Myocyte (in vitro differentiated cells): ENCODE measurements at regions not wholly inside any gene's neighbourhood (a gene's known extent, or its start where the extent isn't known, plus 50 kb on each side); places are given as distances from the start of the nearest gene placed in this dataset.
"Not testable (repeated sequence)": the region's sequence is repeated elsewhere in the genome, so short reads cannot be mapped to it uniquely, and the experiment has no call there.

ENCODE experiments used
- DNase-seq: peaks from one replicate; pipeline ENCODE4 v3.0.0-alpha.2; 2012; ENCODE audit warnings: low read depth

GRCh38 chr7:9919-10318, 182.5 kb upstream of the FAM20C start:
- DNase-seq = not testable (repeated sequence)

GRCh38 chr7:32565-33280, 159.6 kb upstream of the FAM20C start:
- DNase-seq = not testable (repeated sequence)

DNA sequence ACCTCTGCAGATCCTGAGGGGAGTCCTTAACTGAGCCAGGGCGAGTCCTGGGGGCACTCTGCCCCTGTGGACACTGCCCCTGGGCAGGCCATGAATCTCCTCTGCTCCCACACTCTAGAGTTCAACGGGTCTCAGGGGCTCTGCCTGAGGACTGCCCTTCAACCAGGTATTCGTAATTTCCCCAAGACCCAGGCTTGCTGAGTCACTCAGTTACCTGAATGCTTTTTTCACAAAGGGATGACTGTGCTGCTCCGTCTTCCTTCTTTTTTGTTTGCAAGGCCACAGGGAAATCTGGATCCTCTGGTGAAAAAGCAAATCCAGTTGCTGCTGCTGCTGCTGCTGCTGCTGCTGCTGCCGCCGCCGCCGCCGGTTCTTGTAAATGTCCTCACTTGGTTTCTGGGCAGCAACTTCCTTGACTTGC, 157.2 kb upstream of the FAM20C start:
- DNase-seq = not testable (repeated sequence)

GRCh38 chr7:36539-36938, 155.8 kb upstream of the FAM20C start:
- DNase-seq = not testable (repeated sequence)

DNA sequence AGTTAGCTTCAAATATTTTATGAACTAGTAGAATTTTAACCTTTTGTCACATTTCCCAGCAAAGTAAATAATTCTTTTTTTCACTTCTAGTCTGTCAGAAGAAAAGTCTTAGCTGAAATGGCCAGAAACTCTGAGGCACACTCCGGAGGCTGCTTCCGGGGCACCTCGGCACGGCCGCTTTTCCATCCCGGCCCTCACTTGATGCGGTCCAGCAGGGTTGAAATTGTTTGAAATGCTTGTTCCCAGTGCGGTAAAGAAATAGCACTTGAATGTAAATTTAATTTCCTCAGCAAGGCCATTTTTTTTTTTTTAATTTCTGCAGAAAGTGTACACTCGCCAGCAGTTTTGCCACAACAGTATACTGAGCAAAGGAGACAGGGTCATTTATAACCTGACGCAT, 154.7 kb upstream of the FAM20C start:
- DNase-seq = not testable (repeated sequence)

GRCh38 chr7:38444-38843, 153.9 kb upstream of the FAM20C start:
- not testable (repeated sequence) for DNase-seq

DNA sequence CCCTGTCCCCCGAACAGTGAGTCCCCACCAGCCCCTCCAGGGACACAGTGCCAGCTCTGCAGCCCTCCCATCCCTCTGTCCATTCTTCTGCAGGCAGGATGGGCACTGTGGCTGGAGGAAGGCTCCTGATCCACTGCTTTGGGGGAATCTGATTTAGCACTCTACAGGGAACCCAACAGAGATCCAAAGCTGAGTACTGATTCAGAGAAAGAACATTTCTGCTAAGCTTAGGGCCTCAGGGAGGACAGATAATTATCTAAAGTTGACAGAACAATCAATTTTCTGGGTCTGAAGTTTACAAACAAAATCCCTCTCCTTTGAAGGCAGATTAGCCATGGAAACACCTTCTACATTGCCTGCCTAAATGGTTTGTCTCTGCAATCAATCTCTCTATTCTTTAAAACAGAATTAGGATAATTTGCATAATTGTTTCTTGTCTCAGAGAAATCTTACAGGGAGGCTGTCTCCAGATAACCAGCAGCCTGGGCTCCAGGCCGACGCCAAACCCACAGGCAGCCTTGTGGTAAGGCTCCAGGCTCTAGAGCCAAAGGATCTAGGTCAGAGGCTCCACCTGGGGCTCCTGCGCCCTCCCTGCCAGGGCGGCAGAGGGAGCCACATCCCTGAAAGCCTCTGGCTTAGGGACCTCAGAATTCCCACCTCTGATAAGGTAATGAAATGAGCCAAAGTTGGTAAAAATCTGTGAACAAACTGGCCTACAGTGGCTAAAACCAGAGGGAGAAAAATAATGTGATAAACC, 152.2 kb upstream of the FAM20C start:
- DNase-seq = peak; percentile 53

- no peak for DNase-seq
Observed at GRCh38 chr7:40799-41750, 151.3 kb upstream of the FAM20C start.

DNA sequence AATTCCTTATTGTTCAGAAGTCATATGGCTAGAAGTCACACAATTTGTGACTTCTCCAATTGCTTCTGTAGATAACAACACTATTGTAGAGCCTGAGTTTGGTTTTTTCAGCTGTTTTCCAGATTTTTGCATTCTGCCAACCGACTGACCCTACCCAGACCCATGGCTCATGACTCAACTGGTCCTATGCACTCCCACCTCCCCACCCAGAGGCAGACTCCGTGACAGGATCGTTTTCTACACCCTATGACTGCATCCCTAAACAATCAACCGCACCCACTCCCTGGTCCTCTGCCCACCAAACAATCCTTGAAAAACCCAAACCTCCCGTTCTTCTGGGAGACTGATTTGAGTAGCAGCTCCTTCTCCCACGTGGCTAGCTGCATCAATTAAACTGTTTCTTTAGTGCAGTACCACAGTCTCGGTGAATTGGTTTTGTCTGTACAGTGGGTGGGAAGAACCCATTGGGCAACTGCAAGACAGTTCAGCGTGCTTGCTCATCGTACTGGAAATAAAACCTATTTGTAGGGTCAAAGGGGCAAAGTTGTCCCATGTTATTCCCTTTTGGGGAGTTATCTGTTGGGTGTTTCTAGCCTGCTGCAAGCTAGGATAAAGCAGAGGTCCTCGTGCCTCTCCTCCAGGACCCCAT, 150.3 kb upstream of the FAM20C start:
- DNase-seq = peak; percentile 46

DNA sequence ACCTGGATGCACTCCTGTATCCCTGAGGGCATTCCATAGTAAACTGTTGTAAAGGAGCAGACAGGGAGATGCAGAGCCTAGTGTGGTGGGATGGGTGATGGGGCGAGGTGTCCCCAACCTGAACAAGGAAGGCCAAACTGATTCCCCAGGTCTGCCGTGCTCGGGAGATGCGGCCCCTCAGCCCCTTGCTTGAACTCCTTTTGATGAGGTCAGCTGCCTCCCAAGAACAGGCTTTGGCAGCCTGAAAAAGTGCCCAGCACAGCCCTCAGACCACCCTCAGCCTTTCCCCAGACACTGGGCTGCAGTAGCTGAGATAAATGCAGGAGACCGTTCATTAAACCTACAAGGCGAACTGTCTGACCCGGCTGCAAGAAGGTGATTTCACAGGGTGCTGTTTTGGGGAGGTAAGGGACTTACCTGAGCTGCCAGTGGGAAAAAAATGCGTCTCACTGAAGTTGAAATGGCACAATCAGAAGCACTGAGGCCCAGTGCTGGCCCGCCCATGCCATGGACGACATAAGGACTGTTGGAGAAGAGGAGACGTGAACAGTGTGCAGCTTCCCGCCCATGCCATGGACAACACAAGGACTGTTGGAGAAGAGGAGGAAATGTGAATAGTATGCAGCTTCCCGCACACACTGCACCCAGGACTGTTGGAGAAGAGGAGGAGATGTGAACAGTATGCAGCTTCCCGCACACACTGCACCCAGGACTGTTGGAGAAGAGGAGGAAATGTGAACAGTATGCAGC, 148.4 kb upstream of the FAM20C start:
- no peak for DNase-seq

GRCh38 chr7:44541-44896, 147.9 kb upstream of the FAM20C start:
- DNase-seq = no peak

DNA sequence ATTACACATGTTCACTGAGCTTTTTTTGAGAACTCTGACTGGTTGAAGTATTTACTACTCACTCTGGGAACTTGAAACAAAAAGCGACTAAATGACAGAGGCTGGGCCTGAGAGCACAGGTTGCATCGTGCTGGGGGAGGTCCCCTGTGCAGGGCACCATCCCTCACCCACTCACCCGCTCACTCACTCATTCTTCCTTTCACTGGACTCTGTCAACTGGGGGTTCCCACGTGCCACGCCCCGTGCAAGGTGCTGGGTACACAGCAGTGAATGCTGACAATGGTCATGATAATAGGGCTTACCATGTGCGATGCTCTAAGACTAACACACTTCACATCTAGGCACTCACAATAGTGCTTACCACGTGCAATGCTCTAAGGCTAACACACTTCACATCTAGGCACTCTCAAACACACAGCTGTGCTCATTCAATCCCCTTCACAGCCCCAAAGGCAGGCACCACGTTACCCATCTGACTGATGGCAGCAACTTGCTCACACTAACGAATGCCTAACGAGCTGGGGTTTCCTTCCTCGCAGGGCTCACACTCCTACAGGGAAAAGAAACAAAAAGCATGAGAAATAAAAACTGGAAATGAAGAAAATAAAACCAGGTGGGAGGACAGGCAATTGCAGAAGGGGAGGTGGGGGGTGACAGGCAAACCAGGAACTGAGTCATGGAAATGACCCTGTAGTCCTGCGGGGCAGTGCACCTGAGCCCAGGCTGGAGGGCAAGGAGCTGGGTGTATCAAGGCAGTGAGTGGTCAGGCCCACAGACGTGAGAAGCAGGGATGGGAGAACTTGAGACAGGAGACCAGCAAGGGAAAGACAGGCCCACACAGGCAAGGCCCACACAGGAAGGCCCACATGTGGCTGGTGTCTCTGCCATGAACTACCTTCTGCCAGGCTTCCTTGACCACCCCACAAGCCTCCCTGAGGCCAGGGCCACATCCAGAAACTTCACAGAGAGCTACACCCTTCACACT, 147.0 kb upstream of the FAM20C start:
- DNase-seq = no peak

DNA sequence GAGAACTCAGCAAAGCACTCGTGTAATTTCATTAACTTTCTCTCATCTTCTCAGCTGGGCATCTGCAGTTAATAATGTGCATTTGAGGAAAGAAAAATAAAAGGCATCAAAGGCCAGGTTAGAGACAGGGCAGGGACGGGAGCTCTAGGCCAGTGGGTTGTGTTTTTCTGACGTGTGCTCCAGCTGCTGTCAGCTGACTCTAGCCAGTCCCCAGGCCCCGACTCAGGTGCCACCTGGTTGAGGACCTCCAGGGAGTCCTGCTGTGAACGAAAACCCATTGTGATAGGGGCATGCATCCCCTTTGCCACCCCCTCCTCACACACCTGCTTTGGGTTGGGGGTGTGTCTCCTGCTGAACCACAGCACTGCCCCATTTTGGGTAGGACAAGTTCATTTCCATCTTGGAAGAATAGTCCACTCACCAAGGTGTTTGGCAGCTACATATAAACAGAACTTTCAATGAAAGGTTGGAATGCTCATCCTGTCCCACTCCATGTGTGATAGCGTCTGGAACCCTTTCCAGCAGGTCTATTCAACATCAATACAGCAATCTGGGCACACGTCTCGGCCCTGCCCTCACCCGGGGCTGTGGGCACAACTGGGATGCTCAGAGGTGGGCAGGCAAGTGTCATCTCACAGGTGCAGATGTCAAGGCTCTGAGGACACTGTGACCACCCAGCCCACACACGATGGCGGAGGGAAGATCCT, 146.1 kb upstream of the FAM20C start:
- DNase-seq = no peak

DNA sequence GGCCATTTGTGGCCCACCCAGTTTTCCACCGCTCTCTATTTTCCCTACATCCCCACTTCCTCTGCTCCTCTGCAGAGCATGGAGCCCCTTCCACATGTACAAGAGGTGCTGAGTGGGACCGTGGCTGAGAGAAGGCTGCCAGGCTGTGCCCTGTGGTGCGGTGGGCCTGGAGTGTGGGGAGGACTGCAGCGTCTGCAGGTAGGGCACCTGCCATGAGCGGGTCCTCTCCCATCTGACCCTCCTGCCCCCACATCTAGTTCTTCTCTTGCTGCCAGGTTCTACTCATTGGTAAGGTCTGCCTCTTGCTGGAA, 145.6 kb upstream of the FAM20C start:
- DNase-seq = no peak

DNA sequence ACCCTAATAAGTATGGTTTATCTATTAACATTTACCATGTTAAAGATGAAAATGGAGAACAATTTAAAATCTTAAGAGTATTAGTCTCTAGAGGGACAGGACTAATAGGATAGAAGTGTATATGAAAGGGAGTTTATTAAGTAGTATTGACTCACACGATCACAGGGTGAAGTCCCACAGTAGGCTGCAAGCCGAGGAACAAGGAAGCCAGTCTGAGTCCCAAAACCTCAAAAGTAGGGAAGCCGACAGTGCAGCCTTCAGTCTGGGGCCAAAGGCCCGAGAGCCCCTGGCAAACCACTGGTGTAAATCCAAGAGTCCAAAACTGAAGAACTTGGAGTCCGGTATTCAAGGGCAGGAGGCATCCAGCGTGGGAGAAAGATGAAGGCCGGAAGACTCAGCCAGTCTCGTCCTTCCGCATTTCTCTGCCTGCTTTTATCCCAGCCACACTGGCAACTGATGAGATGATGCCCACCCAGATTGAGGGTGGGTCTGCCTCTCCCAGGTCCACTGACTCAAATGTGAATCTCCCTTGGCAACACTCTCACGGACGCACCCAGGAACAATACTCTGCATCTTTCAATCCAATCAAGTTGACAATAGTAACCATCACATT, 140.8 kb upstream of the FAM20C start:
- no peak for DNase-seq

DNA sequence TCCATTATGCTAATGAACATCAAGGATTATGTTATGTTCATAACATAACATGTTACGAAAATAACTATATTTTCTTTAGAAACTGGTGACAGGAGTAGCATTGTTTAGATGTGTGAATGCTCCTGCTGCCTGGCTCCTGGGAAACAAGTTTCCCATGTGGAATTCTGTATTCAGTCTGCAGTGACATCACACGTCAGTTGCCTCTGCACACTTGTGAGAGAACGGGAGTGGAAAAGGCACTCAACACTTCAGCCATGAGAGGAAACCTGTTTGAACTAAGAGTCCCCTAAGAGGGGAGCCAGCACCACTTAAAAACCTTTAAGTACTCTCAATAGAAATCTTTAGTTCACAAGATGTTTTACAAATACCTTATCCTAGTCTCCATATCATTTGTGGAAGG, 140.3 kb upstream of the FAM20C start:
- no peak for DNase-seq

DNA sequence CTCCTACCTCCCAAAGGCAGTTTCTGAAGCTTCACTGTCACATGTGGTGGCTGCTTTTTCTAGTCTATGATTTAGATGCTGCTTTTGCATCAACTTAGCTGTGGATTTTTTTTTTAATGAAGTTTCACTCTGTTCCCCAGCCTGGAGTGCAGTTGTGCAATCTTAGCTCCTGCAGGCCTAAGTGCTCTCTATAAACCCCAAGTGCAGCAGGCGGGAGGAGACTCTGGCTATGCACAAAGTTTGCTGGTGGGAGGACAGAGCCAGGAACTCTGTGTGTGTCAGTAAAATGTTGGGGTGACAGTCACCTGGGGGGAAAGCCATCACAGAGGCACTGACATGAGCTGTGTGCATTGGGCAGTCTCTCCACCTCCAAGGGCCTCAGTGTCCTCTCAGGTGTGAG, 138.8 kb upstream of the FAM20C start:
- no peak for DNase-seq

GRCh38 chr7:54615-55014, 137.8 kb upstream of the FAM20C start:
- DNase-seq = no peak
